DND-41 (cell line): ENCODE measurements at regions not wholly inside any gene's neighbourhood (a gene's known extent, or its start where the extent isn't known, plus 50 kb on each side); places are given as distances from the start of the nearest gene placed in this dataset.

ENCODE experiments used
- ATAC-seq: fragments of 200-7000 bp; cut with Tn5 transposase; 3 replicates; pipeline ENCODE4 v1.9.1; 2021; ENCODE audit warnings: low read depth; ENCODE audit not compliant: insufficient read depth
- DNase-seq: peaks from one replicate; pipeline ENCODE4 v3.0.0-alpha.2; 2020
- H2AFZ ChIP-seq: 2 replicates; pipeline ENCODE4 v1.6.0; 2012; ENCODE audit warnings: low read depth, low read length
- H3K27ac ChIP-seq: 2 replicates; pipeline ENCODE4 v1.5.1; 2012; ENCODE audit warnings: low read length, inconsistent platforms
- H3K27me3 ChIP-seq: fragments of 200-600 bp; sonication (generic); 2 replicates; pipeline ENCODE4 v1.6.0; 2012; ENCODE audit warnings: low read length, mild to moderate bottlenecking, inconsistent platforms; ENCODE audit not compliant: insufficient read depth, poor library complexity
- H3K36me3 ChIP-seq: 2 replicates; pipeline ENCODE4 v1.5.1; 2012; ENCODE audit warnings: low read length, inconsistent platforms; ENCODE audit not compliant: insufficient read depth
- H3K4me1 ChIP-seq: 2 replicates; pipeline ENCODE4 v1.5.1; 2012; ENCODE audit warnings: mild to moderate bottlenecking, low read length; ENCODE audit not compliant: insufficient read depth
- H3K4me2 ChIP-seq: 2 replicates; pipeline ENCODE4 v1.6.0; 2012; ENCODE audit warnings: mild to moderate bottlenecking, moderate library complexity, low read length, inconsistent platforms; ENCODE audit not compliant: insufficient read depth
- H3K4me3 ChIP-seq, 2 experiments: fragments of 200-600 bp in 1 of 2; shearing (Covaris generic) in 1 of 2; 2 replicates each; pipeline ENCODE4 v1.5.1; 2012 to 2016; ENCODE audit warnings: inconsistent platforms in 2 of 2, low read length in 2 of 2, mild to moderate bottlenecking in 2 of 2, low read depth in 1 of 2, moderate library complexity in 1 of 2
- H3K79me2 ChIP-seq: 2 replicates; pipeline ENCODE4 v1.6.0; 2012; ENCODE audit warnings: low read length, inconsistent platforms; ENCODE audit not compliant: insufficient read depth
- H3K9ac ChIP-seq: 2 replicates; pipeline ENCODE4 v1.6.0; 2012; ENCODE audit warnings: low read depth, mild to moderate bottlenecking, inconsistent platforms, low read length, moderate library complexity
- H3K9me3 ChIP-seq: 2 replicates; pipeline ENCODE4 v1.5.1; 2012; ENCODE audit warnings: low read length, moderate library complexity, mild to moderate bottlenecking, inconsistent platforms; ENCODE audit not compliant: insufficient read depth, severe bottlenecking
- H4K20me1 ChIP-seq: 2 replicates; pipeline ENCODE4 v1.6.0; 2012; ENCODE audit warnings: low read length; ENCODE audit not compliant: insufficient read depth
- CTCF ChIP-seq: IDR thresholded peaks from 2 replicates; pipeline ENCODE4 v1.5.1; 2012; ENCODE audit warnings: borderline replicate concordance, low read length, moderate library complexity, mild to moderate bottlenecking; ENCODE audit not compliant: poor library complexity, severe bottlenecking; ENCODE audit errors: extremely low read depth
- EZH2 ChIP-seq: IDR thresholded peaks from 3 replicates; pipeline ENCODE4 v1.6.1; 2012; ENCODE audit warnings: borderline replicate concordance, low read depth, mild to moderate bottlenecking, moderate library complexity, low read length, inconsistent platforms; ENCODE audit not compliant: severe bottlenecking

DNA sequence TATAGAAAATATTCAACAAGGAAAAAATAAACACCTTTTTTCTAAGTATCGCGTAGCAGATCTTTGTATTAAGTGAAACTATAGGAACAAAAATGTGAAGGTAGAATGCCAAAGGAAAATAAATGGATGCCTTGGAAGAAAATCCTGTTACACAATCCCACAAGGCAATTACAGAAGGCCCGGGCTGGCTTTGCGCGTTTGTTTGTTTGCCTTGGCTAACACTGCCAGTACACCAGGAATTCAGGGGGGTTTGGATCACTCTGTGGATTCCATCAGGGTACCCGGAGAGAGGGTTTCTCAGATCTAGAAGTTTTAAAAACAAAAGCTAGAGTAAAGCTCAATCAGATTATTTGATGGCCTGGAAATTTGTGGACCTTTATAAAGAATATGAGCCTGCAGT is 478.3 kb downstream of the FBXO15 start:
- DNase-seq (no peak), ATAC-seq (no peak)
- Histone ChIP-seq H3K4me3 (no peak overlapping the region), H3K9me3 (no peaks in the 10 kb centered on the region), H3K27me3 (no peaks in the 10 kb centered on the region), H3K4me2 (no peak overlapping the region), H2AFZ (no peak overlapping the region), H3K4me1 (peaks cover 4% of the 10 kb centered on the region; the same call in 1 of the 2 replicates), H3K36me3 (no peaks in the 10 kb centered on the region), H3K27ac (no peak overlapping the region), H3K9ac (no peak overlapping the region), H3K79me2 (no peaks in the 10 kb centered on the region), H4K20me1 (no peaks in the 10 kb centered on the region)
- no peak for TF ChIP-seq CTCF
- TF ChIP-seq EZH2, result no peak

DNA sequence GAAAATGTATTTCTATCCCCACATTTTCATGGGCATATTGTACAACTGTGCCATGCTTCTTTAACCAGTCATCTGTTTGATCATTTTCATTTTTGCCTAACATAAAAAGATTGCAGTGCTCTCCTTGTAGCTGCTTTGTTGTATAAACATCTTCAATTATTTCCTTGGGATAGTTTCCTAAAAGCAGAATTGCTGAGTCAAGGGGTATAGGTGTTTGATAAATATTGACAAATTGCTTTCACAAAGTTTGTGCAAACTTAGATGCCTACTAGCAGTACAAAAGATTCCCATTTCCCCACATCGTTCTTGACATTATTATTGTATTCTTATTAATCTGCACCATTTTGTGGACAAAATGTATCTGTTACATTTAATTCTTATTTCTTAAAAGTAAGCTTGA is 479.6 kb downstream of the FBXO15 start:
- no peak for DNase-seq
- Histone ChIP-seq H3K4me3 (no peak overlapping the region), H3K27me3 (no peaks in the 10 kb centered on the region), H3K4me2 (no peak overlapping the region), H3K79me2 (no peaks in the 10 kb centered on the region), H3K36me3 (no peaks in the 10 kb centered on the region), H3K4me1 (peaks cover 8% of the 10 kb centered on the region), H3K27ac (no peak overlapping the region), H4K20me1 (no peaks in the 10 kb centered on the region), H2AFZ (no peak overlapping the region), H3K9me3 (no peaks in the 10 kb centered on the region), H3K9ac (no peak overlapping the region)
- no peak for ATAC-seq
- TF ChIP-seq CTCF (no peak), EZH2 (no peak)

DNA sequence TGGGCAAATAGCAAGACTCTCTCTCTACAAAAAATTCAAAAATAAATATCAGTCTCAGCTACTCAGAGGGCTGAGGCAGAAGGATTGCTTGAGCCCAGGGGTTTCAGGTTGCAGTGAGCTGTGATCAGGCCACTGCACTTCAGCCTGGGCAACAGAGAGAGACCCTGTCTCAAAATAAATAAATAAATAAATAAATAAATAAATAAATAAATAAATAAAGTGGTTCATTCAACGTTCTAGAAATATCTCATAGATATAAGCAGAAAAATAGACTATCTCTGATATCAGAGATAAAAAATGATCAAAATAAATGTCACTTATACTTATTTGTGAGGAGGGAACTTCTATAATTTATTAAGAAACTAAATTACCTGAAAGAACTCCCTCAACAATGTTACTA is 480.9 kb downstream of the FBXO15 start:
- Histone ChIP-seq H3K4me2 (no peak overlapping the region), H3K9me3 (no peaks in the 10 kb centered on the region), H3K79me2 (no peaks in the 10 kb centered on the region), H3K27me3 (no peaks in the 10 kb centered on the region), H3K36me3 (no peaks in the 10 kb centered on the region), H3K9ac (no peak overlapping the region), H2AFZ (no peak overlapping the region), H3K27ac (no peak overlapping the region), H3K4me3 (no peak overlapping the region), H4K20me1 (no peaks in the 10 kb centered on the region), H3K4me1 (peaks cover 19% of the 10 kb centered on the region)
- DNase-seq (no peak), ATAC-seq (no peak)
- TF ChIP-seq CTCF, result no peak
- TF ChIP-seq EZH2, result no peak

GRCh38 chr18:73664896-73665295 is 482.7 kb downstream of the FBXO15 start:
- no peak overlapping the region for H3K9ac ChIP-seq
- H3K4me1 ChIP-seq, result peaks cover 29% of the 10 kb centered on the region
- no peak for TF ChIP-seq EZH2
- TF ChIP-seq CTCF, result no peak
- H2AFZ ChIP-seq, result no peak overlapping the region
- DNase-seq, result no peak
- H3K79me2 ChIP-seq, result no peaks in the 10 kb centered on the region
- H3K27ac ChIP-seq, result no peak overlapping the region
- H3K4me2 ChIP-seq, result no peak overlapping the region
- H3K27me3 ChIP-seq, result no peaks in the 10 kb centered on the region
- H3K4me3 ChIP-seq, result no peak overlapping the region
- no peaks in the 10 kb centered on the region for H4K20me1 ChIP-seq
- H3K9me3 ChIP-seq, result no peaks in the 10 kb centered on the region
- H3K36me3 ChIP-seq, result no peaks in the 10 kb centered on the region
- no peak for ATAC-seq
